NCI-H2107 (cell line): ENCODE measurements at regions not wholly inside any gene's neighbourhood (a gene's known extent, or its start where the extent isn't known, plus 50 kb on each side); places are given as distances from the start of the nearest gene placed in this dataset.

Experiments used
- DNase-seq: peaks from one replicate; lab custom pipeline; 2025; lab: John Stamatoyannopoulos, UW

GRCh38 chr4:11765849-11766453 lies 337.3 kb upstream of the HS3ST1 start:
- no peak for DNase-seq

GRCh38 chr4:11748164-11748872 lies 319.6 kb upstream of the HS3ST1 start:
- DNase-seq = no peak

GRCh38 chr4:11746734-11747133 lies 318.0 kb upstream of the HS3ST1 start:
- DNase-seq = no peak

- no peak for DNase-seq
These were observed 315.3 kb upstream of the HS3ST1 start for GRCh38 chr4:11743976-11744375.

- no peak for DNase-seq
These were observed 314.5 kb upstream of the HS3ST1 start for GRCh38 chr4:11743236-11743635.

GRCh38 chr4:11741190-11741652 lies 312.5 kb upstream of the HS3ST1 start:
- DNase-seq = no peak

- DNase-seq = no peak
These were observed 311.3 kb upstream of the HS3ST1 start for GRCh38 chr4:11739992-11740391.

- DNase-seq = no peak
These were observed 308.3 kb upstream of the HS3ST1 start for GRCh38 chr4:11736978-11737377.

- DNase-seq = no peak
These were observed 307.0 kb upstream of the HS3ST1 start for GRCh38 chr4:11735651-11736050.

GRCh38 chr4:11732155-11732554 lies 303.5 kb upstream of the HS3ST1 start:
- DNase-seq = no peak

- no peak for DNase-seq
These were observed 301.9 kb upstream of the HS3ST1 start for GRCh38 chr4:11730545-11730944.

- DNase-seq = no peak
These were observed 300.9 kb upstream of the HS3ST1 start for GRCh38 chr4:11729548-11729947.

- DNase-seq = no peak
These were observed 299.3 kb upstream of the HS3ST1 start for GRCh38 chr4:11727903-11728564.

- DNase-seq = no peak
These were observed 296.0 kb upstream of the HS3ST1 start for GRCh38 chr4:11724731-11725130.

GRCh38 chr4:11722223-11722622 lies 293.5 kb upstream of the HS3ST1 start:
- no peak for DNase-seq

GRCh38 chr4:11720292-11720691 lies 291.6 kb upstream of the HS3ST1 start:
- DNase-seq = no peak

- no peak for DNase-seq
These were observed 291.2 kb upstream of the HS3ST1 start for GRCh38 chr4:11719879-11720278.

- DNase-seq = no peak
These were observed 287.2 kb upstream of the HS3ST1 start for GRCh38 chr4:11715753-11716521.

GRCh38 chr4:11710453-11711093 lies 281.9 kb upstream of the HS3ST1 start:
- no peak for DNase-seq

GRCh38 chr4:11704186-11704830 lies 275.6 kb upstream of the HS3ST1 start:
- no peak for DNase-seq

- no peak for DNase-seq
These were observed 274.3 kb upstream of the HS3ST1 start for GRCh38 chr4:11702886-11703557.
